ENCODE measurements at regions not wholly inside any gene's neighbourhood (a gene's known extent, or its start where the extent isn't known, plus 50 kb on each side); places are given as distances from the start of the nearest gene placed in this dataset.

DNA sequence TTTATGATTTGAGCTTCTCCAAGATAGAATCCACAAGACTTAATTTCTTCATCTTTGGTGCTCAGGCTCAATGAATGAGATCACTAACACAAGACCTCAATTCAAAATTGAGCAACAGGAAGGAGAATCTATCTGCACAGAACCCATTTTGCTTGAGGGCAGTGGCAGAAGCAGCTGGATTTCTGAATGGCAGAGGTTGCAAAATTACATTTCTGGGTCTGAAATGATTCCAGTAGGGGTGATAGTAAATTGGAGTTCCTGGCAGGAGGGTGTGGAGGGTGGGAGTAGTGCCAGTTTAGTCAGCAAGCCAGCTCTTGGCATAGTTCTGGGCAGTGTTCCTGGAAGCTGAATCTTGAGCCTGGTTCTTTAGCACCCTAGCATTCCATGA lies 281.1 kb downstream of the SLC7A11 start:
- TF ChIP-seq EP300 (IDR thresholded peaks at IDR 0.05) (no peak), POLR2A (IDR thresholded peaks at IDR 0.05) (no peak), POLR2AphosphoS5 (IDR thresholded peaks at IDR 0.05) (no peak)
- TF ChIP-seq, protein P1, sequence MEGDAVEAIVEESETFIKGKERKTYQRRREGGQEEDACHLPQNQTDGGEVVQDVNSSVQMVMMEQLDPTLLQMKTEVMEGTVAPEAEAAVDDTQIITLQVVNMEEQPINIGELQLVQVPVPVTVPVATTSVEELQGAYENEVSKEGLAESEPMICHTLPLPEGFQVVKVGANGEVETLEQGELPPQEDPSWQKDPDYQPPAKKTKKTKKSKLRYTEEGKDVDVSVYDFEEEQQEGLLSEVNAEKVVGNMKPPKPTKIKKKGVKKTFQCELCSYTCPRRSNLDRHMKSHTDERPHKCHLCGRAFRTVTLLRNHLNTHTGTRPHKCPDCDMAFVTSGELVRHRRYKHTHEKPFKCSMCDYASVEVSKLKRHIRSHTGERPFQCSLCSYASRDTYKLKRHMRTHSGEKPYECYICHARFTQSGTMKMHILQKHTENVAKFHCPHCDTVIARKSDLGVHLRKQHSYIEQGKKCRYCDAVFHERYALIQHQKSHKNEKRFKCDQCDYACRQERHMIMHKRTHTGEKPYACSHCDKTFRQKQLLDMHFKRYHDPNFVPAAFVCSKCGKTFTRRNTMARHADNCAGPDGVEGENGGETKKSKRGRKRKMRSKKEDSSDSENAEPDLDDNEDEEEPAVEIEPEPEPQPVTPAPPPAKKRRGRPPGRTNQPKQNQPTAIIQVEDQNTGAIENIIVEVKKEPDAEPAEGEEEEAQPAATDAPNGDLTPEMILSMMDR (IDR thresholded peaks at IDR 0.05): no peak

All from suprapubic skin (tissue), 4 donors.